Skin epidermis (tissue), 12 donors: ENCODE measurements at regions not wholly inside any gene's neighbourhood (a gene's known extent, or its start where the extent isn't known, plus 50 kb on each side); places are given as distances from the start of the nearest gene placed in this dataset.
"Not testable (repeated sequence)": the region's sequence is repeated elsewhere in the genome, so short reads cannot be mapped to it uniquely, and the experiment has no call there.

Experiments used
- H3K27ac ChIP-seq, 21 experiments: fragments of 200-600 bp; sonication (generic) in 11 of 21; one replicate each; pipeline ENCODE4 v1.5.0; 2020; ENCODE audit warnings: mild to moderate bottlenecking in 3 of 21, inconsistent platforms in 2 of 21, moderate library complexity in 2 of 21
- H3K4me3 ChIP-seq, 7 experiments: fragments of 200-600 bp; sonication (generic) in 2 of 7; one replicate each; pipeline ENCODE4 v1.5.0; 2020; ENCODE audit warnings: inconsistent platforms in 2 of 7, mild to moderate bottlenecking in 2 of 7, moderate library complexity in 1 of 7

DNA sequence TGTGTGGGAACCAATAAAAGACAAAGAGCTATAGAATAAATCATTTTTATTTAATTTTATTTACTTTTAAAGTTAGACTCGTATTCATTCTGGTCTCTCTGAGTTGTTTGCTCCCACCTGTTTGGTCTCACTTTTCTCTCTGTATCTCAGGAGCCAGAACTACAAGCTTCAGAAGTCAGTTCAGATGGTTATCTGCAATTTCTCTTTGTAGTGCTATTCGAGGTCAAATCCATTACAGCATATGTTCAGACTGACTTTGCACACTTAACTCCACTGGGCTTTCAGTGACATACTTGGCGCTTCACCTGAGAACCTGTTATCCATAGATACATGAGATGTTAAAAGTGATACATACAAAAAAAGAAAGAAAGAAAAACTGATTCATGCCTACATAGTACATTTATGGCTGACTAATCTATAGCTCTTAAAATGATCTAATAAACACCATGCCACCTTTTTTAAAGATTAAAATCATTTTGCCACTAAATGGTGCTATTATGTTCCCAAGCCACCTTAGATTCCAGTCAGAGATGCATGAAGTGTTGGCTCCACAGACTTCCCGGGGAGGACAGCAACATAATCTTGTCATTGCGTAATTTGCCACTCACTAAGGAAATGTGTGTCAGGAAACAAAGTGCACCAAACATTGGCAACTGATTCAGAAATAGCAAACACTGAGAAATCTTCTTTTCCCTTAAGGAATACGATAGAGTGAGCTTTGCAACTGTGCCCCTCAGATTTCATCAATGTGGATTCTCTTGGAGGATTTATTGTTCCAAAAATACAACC, 396.7 kb downstream of the HACE1 start:
- Histone ChIP-seq H3K27ac (no peak overlapping the region), H3K4me3 (no peak overlapping the region)

DNA sequence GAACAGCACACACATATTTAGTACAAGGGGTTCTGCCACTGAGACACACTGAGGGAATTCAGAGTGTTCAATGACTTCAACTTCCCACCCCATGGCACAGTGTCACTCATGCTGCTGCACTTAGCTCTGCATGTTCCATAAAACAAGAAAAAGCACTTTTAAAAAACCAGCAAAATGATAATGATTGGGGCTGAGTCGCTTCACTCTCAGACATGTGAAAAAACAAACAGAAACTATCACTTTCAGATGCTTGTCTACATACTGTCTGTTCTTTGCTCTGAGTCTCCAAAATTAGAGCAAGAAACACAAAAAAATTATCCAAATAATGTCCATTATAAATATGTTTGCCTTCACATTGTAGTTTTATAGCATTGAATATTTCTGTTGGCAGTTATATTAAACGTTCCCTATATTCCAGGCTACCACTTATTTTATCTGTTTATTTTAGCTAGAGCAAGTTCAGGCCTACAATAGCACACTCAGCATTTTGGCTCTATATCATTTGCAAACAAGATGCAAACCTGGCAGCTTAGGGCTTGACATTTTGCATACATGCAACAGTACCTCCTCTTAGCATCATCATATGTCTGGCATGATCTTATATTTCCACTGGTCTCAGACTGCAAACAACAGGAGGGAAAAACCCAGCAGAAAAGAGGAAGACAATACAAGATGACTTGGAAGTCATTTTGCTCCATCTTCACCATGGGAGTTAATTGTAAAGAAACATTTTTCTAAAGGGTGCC, 398.8 kb downstream of the HACE1 start:
- Histone ChIP-seq H3K4me3 (no peak overlapping the region), H3K27ac (no peak overlapping the region)

DNA sequence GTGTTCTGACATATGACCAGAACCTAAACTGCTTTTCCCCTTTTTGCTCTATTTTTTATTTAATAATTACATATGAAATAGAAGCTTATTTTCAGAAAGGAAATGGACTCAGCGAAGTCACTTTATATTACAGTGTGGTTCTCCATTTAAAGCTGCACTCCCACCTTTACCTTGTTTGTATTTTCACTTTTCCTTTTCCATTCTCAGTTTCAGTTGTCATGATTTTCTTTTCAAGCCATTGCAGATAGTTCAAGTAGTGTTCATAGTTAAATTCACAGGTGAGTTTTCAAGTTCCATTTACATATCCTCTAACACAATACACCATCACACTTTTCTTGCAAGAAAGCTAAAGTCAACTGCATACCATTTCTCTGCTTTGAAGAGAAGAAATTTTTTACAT, 400.2 kb downstream of the HACE1 start:
- Histone ChIP-seq H3K4me3 (no peak overlapping the region), H3K27ac (no peak overlapping the region)

DNA sequence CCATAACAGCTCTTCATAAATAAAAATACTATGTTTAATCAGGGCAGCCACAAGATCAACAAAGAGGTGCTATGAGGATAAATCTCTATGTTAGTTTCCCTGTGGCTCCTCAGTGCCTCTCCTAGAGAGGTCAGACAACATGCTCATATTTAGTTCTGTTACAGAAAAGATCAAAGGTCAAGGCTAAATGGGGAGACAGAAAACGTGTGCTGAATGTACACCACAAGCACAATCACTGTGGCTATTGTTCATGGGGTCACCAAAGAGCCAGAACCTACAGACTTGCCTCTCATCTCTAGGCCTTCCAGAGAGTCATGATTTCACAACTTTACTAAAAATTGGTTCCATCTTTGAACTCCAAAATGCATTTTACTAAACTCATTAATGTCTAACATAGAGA, 409.8 kb downstream of the HACE1 start:
- no peak overlapping the region for H3K4me3 ChIP-seq
- no peak overlapping the region for H3K27ac ChIP-seq

DNA sequence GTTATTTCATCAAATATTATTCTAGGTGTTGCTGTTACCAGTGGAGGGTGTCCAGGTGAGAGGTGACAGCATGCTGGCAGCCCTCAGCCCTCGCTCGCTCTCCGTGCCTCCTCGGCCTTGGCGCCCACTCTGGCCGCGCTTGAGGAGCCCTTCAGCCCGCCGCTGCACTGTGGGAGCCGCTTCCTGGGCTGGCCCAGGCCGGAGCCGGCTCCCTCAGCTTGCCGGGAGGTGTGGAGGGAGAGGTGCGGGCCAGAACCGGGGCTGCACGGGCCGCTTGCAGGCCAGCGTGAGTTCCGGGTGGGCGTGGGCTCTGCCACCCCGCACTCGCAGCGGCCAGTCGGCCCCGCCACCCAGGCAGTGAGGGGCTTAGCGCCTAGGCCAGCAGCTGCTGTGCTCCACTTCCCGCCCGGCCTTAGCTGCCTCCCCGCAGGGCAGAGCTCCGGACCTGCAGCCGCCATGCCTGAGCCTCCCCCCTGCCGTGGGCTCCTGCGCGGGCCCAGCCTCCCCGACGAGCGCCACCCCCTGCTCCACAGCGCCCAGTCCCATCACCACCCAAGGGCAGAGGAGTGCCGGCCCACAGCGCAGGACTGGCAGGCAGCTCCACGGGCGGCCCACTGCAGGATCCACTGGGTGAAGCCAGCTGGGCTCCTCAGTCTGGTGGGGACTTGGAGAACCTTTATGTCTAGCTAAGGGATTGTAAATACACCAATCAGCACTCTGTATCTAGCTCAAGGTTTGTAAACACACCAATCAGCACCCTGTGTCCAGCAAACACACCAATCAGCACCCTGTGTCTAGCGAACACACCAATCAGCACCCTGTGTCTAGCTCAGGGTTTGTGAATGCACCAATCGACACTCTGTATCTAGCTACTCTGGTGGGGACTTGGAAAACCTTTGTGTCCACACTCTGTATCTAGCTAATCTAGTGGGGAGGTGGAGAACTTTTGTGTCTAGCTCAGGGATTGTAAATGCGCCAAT, 413.3 kb downstream of the HACE1 start:
- H3K27ac ChIP-seq, H3K4me3 ChIP-seq: not testable (repeated sequence)

DNA sequence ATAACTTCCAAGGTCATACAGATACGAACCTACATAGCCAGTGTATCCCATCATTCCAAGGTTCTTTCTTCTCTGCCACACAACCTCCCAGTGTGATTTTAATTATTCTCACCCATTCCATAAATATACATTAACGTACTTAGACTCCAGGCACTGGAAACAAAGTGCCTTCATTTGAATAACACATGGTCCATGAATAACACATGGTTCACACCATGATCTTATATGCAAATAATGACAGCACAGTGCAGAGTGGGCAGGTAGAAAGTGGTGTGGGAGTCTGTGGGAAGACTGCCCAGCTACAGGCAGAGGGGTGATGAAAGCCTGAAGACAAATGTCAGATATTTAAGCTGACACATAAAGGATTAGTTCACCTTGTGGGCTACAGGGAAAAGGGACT, 425.2 kb downstream of the HACE1 start:
- Histone ChIP-seq H3K27ac (no peak overlapping the region), H3K4me3 (no peak overlapping the region)

DNA sequence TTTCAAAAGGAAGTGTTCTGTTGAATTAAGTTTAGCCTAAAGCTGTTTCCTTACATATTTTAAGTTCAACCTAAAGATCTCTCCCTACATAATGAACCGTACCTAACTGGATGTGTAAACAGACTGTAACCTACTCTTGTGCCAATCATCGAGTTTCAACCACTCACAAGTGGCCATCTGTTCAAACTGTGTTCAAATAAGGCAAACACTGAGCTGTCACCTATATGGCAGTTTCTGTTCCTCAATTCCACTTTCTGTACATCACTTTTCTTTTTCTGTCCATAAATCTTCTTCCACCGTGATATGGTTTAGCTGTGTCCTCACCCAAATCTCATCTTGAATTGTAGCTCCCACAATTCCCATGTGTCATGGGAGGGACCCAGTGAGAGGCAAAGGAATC, 428.6 kb downstream of the HACE1 start:
- H3K4me3 ChIP-seq = no peak overlapping the region
- no peak overlapping the region for H3K27ac ChIP-seq

DNA sequence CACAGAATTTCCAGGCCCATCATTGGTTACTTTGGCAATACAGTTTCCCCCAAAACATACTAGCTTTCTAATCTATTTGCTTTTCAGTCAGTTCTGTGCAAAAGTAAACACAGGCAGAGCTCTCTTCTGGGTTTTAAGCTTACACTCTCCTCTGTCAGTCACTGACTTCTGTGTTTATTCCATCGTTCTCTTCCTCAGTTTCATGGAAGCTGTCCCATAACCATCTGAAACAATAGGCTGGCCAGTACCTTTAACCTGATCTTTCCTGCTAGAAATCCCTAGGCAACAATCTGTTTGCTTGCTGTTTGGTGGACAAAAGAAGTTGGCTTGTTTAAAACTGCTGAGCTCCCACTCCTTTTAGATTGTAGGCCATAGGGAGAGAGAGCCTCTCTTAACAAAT, 431.5 kb downstream of the HACE1 start:
- H3K4me3 ChIP-seq = no peak overlapping the region
- no peak overlapping the region for H3K27ac ChIP-seq

DNA sequence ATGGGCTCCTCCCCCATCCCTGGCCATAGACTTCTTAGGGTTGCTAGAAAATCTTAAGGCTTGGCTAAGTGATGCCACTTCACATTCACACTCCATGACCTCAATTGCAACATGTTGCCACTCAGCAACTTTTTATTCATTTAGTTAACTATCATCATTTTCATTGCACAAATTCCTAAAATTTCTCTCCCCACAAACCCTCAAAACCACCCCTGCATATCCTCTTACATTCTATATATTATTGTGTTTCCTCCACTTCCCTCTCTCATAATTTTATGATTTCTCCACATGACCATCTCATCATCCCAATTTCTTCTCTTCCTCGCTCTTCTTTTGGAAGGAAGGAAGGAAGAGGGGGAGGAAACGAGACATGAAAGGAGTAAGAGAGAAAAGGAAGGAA, 436.0 kb downstream of the HACE1 start:
- no peak overlapping the region for H3K27ac ChIP-seq
- no peak overlapping the region for H3K4me3 ChIP-seq

DNA sequence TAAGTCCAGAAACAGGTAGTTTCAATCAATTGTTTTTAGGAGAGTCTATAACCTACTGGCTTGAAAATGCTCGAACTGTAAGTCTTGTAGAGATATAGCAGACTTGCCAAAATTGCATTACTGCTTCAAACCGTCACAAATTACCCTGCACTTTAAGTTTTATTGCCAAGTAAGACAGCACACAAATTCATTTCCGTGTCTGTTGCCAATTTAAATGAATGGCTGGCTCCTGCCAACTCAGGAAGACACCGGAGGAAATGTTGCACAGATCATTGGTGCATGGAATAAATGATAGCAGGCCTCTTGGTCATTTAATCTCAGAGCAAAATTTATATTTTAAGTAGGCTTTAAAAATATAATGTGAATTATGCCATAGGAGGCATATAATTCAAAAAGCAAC, 438.1 kb downstream of the HACE1 start:
- H3K27ac ChIP-seq = no peak overlapping the region
- H3K4me3 ChIP-seq = no peak overlapping the region

DNA sequence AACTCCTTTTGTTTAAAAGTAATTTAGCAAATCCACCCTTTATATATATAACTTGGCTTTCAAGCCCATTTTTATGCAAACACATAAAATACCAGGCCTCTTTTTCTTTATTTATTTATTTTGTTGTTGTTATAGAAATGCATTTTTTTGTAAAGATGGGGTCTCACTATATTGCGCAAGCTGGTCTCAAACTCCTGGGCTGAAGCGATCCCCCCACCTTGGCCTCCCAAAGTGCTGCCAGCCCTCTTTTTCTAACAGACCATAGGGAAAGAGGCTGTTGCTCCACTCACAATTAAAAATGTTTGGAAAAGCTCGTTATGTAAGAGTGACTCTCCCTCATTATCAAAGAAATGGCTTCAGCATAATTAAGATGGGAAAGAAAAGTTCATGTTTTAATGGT, 440.9 kb downstream of the HACE1 start:
- H3K27ac ChIP-seq = no peak overlapping the region
- H3K4me3 ChIP-seq = no peak overlapping the region

DNA sequence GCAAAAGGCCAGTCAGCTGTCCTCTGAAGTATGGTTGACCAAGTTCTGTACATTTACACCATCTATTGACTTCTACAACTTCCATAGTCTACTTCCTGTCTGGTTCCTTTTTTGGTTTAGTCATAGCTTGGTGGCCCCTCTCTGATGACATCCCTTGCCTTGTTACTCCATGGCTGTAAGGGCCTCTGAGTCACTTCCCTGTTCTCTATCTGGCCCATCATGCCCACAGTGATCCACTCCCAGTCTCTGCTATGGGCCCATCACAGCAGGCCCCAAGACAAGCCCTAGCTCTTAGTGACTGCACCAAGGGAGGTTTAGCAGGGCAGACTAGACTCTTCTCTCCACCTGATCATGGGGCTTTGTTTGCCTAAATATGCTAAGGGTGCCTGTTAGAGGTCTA, 441.6 kb downstream of the HACE1 start:
- H3K27ac ChIP-seq = no peak overlapping the region
- no peak overlapping the region for H3K4me3 ChIP-seq

DNA sequence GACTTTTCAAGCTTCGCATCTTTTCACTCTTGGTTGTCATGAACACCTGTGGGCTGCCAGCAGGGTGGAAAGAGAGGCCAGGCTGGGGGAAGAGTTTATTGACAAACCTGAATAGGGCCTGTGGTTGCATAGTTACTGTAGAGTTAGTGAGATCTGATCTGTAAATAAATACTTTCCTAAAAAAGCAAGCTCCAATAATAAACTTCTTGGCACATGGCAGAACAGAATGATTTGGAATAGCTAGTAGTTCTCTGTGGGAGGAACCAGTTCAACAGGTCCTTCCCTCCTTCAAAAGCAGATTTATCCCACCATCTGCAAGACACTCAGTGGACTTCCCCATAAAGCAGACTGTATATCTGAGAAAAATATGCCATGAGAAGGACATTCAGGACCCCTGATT, 445.0 kb downstream of the HACE1 start:
- Histone ChIP-seq H3K27ac (no peak overlapping the region), H3K4me3 (no peak overlapping the region)

DNA sequence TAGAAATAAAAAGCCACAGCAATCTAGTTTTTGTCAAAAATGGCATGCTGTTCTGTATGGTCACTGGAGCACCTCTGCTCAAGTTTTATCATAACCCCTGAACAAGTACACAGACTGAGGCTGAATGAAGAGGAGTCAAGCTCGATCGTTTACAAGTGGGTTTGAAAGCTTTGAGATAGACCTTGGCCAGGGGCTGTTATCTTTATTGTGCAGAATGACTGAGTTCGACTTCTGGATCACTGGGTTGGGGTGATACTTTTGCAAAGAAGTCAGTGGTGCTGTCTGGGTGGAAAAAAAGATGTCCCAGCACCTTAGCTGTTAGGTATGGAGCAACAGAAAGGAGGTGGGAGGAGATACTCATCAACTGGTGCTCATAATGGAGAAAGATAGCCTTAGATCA, 446.0 kb downstream of the HACE1 start:
- Histone ChIP-seq H3K27ac (no peak overlapping the region), H3K4me3 (no peak overlapping the region)

DNA sequence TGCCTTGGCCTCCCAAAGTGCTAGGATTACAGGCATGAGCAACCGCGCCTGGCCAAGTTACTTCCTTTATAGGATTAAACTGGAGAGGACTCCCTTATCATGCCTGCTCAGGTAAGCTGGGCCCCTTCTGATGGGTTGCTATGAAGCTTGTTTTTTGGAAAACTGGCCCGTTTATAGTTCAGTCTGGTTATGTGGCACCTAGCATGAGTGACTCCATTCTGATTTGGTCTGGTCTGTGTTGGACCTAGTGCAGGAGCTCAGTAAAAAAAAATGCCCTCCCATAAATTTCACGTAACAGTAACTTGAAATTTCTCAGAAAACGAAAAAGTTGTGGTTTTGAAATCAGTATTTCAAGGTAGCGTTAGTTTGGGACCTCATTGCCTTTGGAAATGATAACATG, 448.4 kb downstream of the HACE1 start:
- H3K4me3 ChIP-seq = no peak overlapping the region

DNA sequence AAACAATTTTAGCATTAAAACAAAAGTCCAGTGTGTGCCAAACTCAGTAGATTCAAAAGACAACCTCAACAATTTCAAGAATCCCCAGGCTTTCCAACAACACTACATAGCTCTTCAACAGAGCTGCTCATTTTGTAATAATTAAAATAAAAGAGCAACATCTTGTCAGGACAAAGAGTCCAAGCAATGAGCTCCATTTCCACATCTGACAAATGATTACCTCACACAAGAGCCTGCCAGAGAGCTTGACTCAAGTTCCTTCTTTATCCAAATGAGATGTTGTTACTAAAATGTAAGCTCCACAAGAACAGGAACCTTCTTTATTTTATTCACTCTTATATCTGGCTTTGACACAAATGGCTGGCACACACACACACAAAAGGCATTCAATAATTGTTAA, 449.8 kb downstream of the HACE1 start:
- H3K27ac ChIP-seq = no peak overlapping the region
- no peak overlapping the region for H3K4me3 ChIP-seq

More for the DNA sequence above, 448.4 kb downstream of the HACE1 start:
- no peak overlapping the region for H3K27ac ChIP-seq

DNA sequence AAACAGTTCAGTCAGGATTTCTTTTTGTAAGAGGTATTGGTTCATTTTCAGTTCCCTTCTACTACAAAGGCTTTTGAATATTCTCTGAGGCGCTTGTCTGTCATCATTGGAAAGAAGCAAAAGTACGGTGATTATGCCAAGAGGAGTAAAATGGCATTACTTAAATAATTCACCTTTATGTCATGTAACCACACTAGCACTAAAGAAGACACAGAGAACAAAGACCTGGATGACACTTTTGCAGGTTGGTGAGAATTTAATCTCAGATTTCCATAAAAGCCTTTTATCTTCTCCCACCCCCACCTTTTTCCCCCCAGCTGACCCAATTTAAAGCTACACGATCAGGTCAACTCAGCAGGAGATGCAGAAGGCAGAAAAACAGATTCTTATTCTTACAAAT, 451.8 kb downstream of the HACE1 start:
- Histone ChIP-seq H3K27ac (no peak overlapping the region), H3K4me3 (no peak overlapping the region)

DNA sequence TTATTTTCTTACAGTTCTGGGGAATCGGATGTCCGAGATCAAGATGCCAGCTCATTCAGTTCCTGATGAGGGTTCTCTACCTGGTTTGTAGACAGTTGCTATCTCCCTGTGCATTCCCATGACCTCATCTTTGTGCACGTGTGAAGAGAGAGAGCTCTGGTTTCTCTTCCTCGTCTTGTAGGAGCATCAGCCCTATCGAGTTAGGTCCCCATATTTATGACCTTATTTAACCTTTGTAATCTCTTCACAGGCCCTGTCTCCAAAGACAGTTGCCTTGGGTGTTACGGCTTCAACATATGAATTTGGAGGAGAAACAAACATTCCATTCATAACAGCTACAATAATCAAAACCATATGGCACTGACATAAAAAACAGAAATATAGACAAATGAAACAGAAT, 455.3 kb downstream of the HACE1 start:
- H3K27ac ChIP-seq = no peak overlapping the region

DNA sequence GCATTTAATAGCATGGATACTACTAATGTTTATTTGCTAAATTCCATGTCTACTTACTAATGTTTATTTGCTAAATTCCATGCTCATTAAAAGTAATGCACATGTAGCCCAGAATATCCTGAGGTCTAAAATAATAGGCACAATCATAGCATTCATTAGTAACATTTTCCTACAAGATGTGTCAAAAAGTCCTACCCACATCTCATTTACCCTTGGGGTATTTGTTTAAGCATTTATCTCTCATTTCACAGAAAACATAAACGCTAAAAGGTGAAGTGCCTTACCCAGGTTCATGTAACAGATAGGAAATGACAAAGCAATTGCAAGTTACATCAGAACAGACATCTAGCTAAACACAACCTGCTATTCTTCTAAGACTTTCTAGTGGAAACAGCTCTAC, 457.1 kb downstream of the HACE1 start:
- Histone ChIP-seq H3K4me3 (no peak overlapping the region), H3K27ac (no peak overlapping the region)

More for the DNA sequence above, 455.3 kb downstream of the HACE1 start:
- H3K4me3 ChIP-seq = no peak overlapping the region

DNA sequence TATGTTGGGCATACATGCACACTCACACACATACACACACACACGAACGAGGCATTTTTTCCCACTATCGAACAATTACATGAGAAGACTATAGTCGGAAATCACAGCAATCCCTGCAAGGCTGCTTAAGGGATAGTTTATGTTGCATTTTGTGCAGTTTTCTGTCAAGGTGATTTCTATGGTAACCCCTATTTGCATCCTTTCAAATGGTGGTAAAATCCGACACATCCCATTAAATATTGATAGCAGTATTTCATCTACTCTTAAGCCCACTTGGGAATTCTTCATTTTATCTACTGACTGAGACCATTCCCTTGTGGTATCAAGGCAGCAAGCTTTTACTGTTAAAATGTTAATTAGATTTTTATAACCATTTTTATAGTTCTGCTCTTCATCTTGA, 457.8 kb downstream of the HACE1 start:
- no peak overlapping the region for H3K27ac ChIP-seq
- H3K4me3 ChIP-seq = no peak overlapping the region
